GM23338 (cell line): ENCODE measurements at regions not wholly inside any gene's neighbourhood (a gene's known extent, or its start where the extent isn't known, plus 50 kb on each side); places are given as distances from the start of the nearest gene placed in this dataset.
"Not testable (repeated sequence)": the region's sequence is repeated elsewhere in the genome, so short reads cannot be mapped to it uniquely, and the experiment has no call there.

ENCODE experiments used
- ATAC-seq: fragments of 200-7000 bp; cut with Tn5 transposase; 3 replicates; pipeline ENCODE4 v1.9.1; 2020
- DNase-seq: peaks from one replicate; pipeline ENCODE4 v3.0.0-alpha.2; 2015; ENCODE audit warnings: low spot score
- H2AFZ ChIP-seq: fragments of 200-600 bp; sonication (generic); 2 replicates; pipeline ENCODE4 v1.8.0; 2016; ENCODE audit warnings: antibody characterized with exemption, mild to moderate bottlenecking, moderate library complexity
- H3F3A ChIP-seq: fragments of 200-600 bp; sonication (generic); replicated peaks from 2 replicates; pipeline ENCODE4 v1.8.0; 2017; ENCODE audit warnings: antibody characterized with exemption, mixed run types, low read depth
- H3K27ac ChIP-seq: fragments of 200-600 bp; sonication (generic); 2 replicates; pipeline ENCODE4 v1.6.1; 2016; ENCODE audit warnings: low read depth
- H3K27me3 ChIP-seq: fragments of 200-600 bp; sonication (generic); 2 replicates; pipeline ENCODE4 v1.8.0; 2016; ENCODE audit warnings: mild to moderate bottlenecking, mixed run types, moderate library complexity; ENCODE audit not compliant: insufficient read depth
- H3K36me3 ChIP-seq: fragments of 200-600 bp; sonication (generic); 2 replicates; pipeline ENCODE4 v1.8.0; 2016; ENCODE audit warnings: mild to moderate bottlenecking; ENCODE audit not compliant: insufficient read depth
- H3K4me1 ChIP-seq: fragments of 200-600 bp; sonication (generic); 2 replicates; pipeline ENCODE4 v1.8.0; 2016; ENCODE audit warnings: mild to moderate bottlenecking, moderate library complexity; ENCODE audit not compliant: insufficient read depth
- H3K4me2 ChIP-seq: fragments of 200-600 bp; sonication (generic); 2 replicates; pipeline ENCODE4 v1.7.1; 2017; ENCODE audit warnings: mixed run types
- H3K4me3 ChIP-seq: fragments of 200-600 bp; sonication (generic); 2 replicates; pipeline ENCODE4 v1.6.1; 2016; ENCODE audit warnings: mixed run types
- H3K79me2 ChIP-seq: fragments of 200-600 bp; sonication (generic); replicated peaks from 2 replicates; pipeline ENCODE4 v1.8.0; 2017; ENCODE audit warnings: mild to moderate bottlenecking; ENCODE audit not compliant: insufficient read depth
- H3K9me2 ChIP-seq: fragments of 200-600 bp; sonication (generic); 2 replicates; pipeline ENCODE4 v1.8.0; 2017; ENCODE audit not compliant: insufficient read depth
- H4K20me1 ChIP-seq: fragments of 200-600 bp; sonication (generic); replicated peaks from 2 replicates; pipeline ENCODE4 v1.8.0; 2017; ENCODE audit warnings: mild to moderate bottlenecking; ENCODE audit not compliant: insufficient read depth
- H3K27ac Mint-ChIP-seq: 2 replicates; pipeline ENCODE4 v1.8.0; 2020; ENCODE audit warnings: inconsistent platforms, mild to moderate bottlenecking, moderate library complexity, mixed read lengths
- H3K27me3 Mint-ChIP-seq: 3 replicates; pipeline ENCODE4 v1.8.0; 2022; ENCODE audit warnings: low read depth, mild to moderate bottlenecking, moderate library complexity, mixed read lengths, inconsistent platforms; ENCODE audit not compliant: insufficient read depth, poor library complexity
- H3K36me3 Mint-ChIP-seq: 3 replicates; pipeline ENCODE4 v1.8.0; 2021; ENCODE audit warnings: low read depth, mild to moderate bottlenecking, inconsistent platforms, moderate library complexity, mixed read lengths
- H3K4me1 Mint-ChIP-seq: 3 replicates; pipeline ENCODE4 v1.8.0; 2020; ENCODE audit warnings: mild to moderate bottlenecking, inconsistent platforms, mixed read lengths
- H3K4me3 Mint-ChIP-seq: 3 replicates; pipeline ENCODE4 v1.8.0; 2021; ENCODE audit warnings: moderate library complexity, mild to moderate bottlenecking, inconsistent platforms, mixed read lengths
- H3K9me3 Mint-ChIP-seq: 3 replicates; pipeline ENCODE4 v1.8.0; 2020; ENCODE audit warnings: moderate library complexity, mild to moderate bottlenecking, inconsistent platforms, mixed read lengths
- CREB1 ChIP-seq: fragments of 250-450 bp; sonication (Bioruptor Pico); IDR thresholded peaks from 2 replicates; pipeline ENCODE4 v1.5.0; 2020; ENCODE audit warnings: low read depth, mild to moderate bottlenecking, moderate library complexity
- EZH2 ChIP-seq: fragments of 200-600 bp; sonication (generic); IDR thresholded peaks from one replicate; pipeline ENCODE4 v1.8.0; 2017; ENCODE audit warnings: antibody characterized with exemption, mild to moderate bottlenecking, low read depth; ENCODE audit not compliant: unreplicated experiment
- NANOG ChIP-seq: IDR thresholded peaks from 2 replicates; pipeline ENCODE4 v1.6.1; 2016; ENCODE audit warnings: antibody characterized with exemption, borderline replicate concordance
- POLR2AphosphoS5 ChIP-seq: IDR thresholded peaks from 2 replicates; pipeline ENCODE4 v1.6.1; 2016; ENCODE audit warnings: antibody characterized with exemption, low read depth
- STAT1 ChIP-seq: IDR thresholded peaks from one replicate; pipeline ENCODE4 v1.6.1; 2016; ENCODE audit warnings: antibody characterized with exemption; ENCODE audit not compliant: unreplicated experiment
- ZNF114 ChIP-seq: fragments of 250-450 bp; sonication (Bioruptor Pico); IDR thresholded peaks from 2 replicates; pipeline ENCODE4 v1.5.0; 2020; ENCODE audit warnings: mild to moderate bottlenecking, moderate library complexity
- ZNF331 ChIP-seq: fragments of 250-450 bp; sonication (Bioruptor Pico); IDR thresholded peaks from 2 replicates; pipeline ENCODE4 v1.5.0; 2020; ENCODE audit warnings: low read depth, mild to moderate bottlenecking, moderate library complexity
- TF ChIP-seq, protein P1 (sequence below): IDR thresholded peaks from one replicate; pipeline ENCODE4 v1.6.1; 2018; ENCODE audit warnings: antibody characterized with exemption; ENCODE audit not compliant: unreplicated experiment
- TF ChIP-seq, protein P2 (sequence below): IDR thresholded peaks from 2 replicates; pipeline ENCODE4 v1.6.1; 2016; ENCODE audit warnings: antibody characterized with exemption
- TF ChIP-seq, protein P3 (sequence below), 2 experiments: fragments of 200-600 bp in 1 of 2; sonication (generic) in 1 of 2; conservative IDR thresholded peaks; 2 replicates each; pipeline versions ENCODE4 v1.5.1 to v1.6.1; 2016 to 2017; ENCODE audit warnings: antibody characterized with exemption in 2 of 2, low read depth in 2 of 2, mild to moderate bottlenecking in 2 of 2, moderate library complexity in 1 of 2

DNA sequence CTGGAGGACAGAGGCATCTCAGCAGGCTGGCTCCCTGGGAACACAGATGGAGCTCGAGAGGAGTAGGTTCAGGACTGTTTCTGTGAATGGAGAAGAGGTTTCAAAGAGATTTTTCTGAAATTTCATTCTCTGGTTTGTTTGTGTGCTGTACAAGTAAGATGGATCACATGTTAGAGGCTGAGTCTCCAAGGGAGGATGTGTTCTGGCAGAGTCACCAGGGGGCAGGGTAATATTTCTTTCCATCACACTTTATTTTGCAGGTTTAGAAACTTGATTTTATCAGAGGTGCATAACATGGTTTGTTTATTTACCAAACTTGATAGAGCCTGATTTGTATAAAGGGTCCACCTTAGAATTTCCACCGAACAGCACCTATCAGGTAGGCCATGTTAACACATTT lies 69.2 kb upstream of the ARL15 start:
- TF ChIP-seq, protein P1, sequence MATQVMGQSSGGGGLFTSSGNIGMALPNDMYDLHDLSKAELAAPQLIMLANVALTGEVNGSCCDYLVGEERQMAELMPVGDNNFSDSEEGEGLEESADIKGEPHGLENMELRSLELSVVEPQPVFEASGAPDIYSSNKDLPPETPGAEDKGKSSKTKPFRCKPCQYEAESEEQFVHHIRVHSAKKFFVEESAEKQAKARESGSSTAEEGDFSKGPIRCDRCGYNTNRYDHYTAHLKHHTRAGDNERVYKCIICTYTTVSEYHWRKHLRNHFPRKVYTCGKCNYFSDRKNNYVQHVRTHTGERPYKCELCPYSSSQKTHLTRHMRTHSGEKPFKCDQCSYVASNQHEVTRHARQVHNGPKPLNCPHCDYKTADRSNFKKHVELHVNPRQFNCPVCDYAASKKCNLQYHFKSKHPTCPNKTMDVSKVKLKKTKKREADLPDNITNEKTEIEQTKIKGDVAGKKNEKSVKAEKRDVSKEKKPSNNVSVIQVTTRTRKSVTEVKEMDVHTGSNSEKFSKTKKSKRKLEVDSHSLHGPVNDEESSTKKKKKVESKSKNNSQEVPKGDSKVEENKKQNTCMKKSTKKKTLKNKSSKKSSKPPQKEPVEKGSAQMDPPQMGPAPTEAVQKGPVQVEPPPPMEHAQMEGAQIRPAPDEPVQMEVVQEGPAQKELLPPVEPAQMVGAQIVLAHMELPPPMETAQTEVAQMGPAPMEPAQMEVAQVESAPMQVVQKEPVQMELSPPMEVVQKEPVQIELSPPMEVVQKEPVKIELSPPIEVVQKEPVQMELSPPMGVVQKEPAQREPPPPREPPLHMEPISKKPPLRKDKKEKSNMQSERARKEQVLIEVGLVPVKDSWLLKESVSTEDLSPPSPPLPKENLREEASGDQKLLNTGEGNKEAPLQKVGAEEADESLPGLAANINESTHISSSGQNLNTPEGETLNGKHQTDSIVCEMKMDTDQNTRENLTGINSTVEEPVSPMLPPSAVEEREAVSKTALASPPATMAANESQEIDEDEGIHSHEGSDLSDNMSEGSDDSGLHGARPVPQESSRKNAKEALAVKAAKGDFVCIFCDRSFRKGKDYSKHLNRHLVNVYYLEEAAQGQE = no peak
- no peak for TF ChIP-seq STAT1
- TF ChIP-seq, protein P2, sequence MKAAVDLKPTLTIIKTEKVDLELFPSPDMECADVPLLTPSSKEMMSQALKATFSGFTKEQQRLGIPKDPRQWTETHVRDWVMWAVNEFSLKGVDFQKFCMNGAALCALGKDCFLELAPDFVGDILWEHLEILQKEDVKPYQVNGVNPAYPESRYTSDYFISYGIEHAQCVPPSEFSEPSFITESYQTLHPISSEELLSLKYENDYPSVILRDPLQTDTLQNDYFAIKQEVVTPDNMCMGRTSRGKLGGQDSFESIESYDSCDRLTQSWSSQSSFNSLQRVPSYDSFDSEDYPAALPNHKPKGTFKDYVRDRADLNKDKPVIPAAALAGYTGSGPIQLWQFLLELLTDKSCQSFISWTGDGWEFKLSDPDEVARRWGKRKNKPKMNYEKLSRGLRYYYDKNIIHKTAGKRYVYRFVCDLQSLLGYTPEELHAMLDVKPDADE = no peak
- no peak for TF ChIP-seq CREB1 (CRISPR knock-in tag)
- TF ChIP-seq ZNF331 (CRISPR knock-in tag) = no peak
- no peak for TF ChIP-seq ZNF114 (CRISPR knock-in tag)
- TF ChIP-seq POLR2AphosphoS5 = no peak
- no peak for TF ChIP-seq NANOG
- TF ChIP-seq EZH2 = no peak
- H3K4me1 Mint-ChIP-seq = no peaks in the 10 kb centered on the region
- H3F3A ChIP-seq = no peaks in the 10 kb centered on the region
- H3K4me1 ChIP-seq = no peaks in the 10 kb centered on the region
- no peaks in the 10 kb centered on the region for H3K27me3 ChIP-seq
- H3K27me3 Mint-ChIP-seq = peaks cover 1% of the 10 kb centered on the region
- no peaks in the 10 kb centered on the region for H3K79me2 ChIP-seq
- peaks cover 19% of the 10 kb centered on the region for H3K36me3 Mint-ChIP-seq
- DNase-seq (no peak), ATAC-seq (no peak)
- H3K27ac Mint-ChIP-seq = no peak overlapping the region
- H4K20me1 ChIP-seq = no peaks in the 10 kb centered on the region
- H3K4me3 ChIP-seq = no peak overlapping the region
- no peak overlapping the region for H3K4me3 Mint-ChIP-seq
- no peak overlapping the region for H2AFZ ChIP-seq
- H3K4me2 ChIP-seq = no peak overlapping the region
- no peaks in the 10 kb centered on the region for H3K9me2 ChIP-seq
- H3K36me3 ChIP-seq = 0 out of 2 replicates have a peak, but pooled peaks cover 9% of the 10 kb centered on the region
- peaks cover 42% of the 10 kb centered on the region for H3K9me3 Mint-ChIP-seq
- no peak overlapping the region for H3K27ac ChIP-seq

DNA sequence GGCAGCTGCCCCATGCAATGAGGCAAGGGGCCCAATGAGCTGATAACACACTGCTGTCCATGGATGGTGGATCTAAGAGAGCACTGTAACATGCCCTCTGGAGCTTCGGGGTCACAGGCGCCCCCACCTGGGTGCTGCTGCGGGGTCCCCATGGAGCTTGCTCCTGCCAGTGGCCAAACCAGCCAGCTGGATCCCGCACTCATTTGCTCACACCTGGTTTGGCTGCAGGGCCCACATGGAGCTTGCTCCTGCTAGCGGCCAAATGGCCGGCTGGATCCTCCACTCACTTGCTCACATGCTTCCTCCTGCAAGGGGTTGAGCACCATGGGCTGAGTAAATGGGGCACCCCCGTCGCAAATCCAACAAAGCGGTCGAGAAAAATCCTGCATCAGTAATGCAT lies 68.3 kb upstream of the ARL15 start:
- H3K27me3 Mint-ChIP-seq = peaks cover 1% of the 10 kb centered on the region
- H3K9me3 Mint-ChIP-seq = peaks cover 47% of the 10 kb centered on the region
- DNase-seq = no peak
- no peaks in the 10 kb centered on the region for H3K9me2 ChIP-seq
- H3K4me3 Mint-ChIP-seq = no peak overlapping the region
- TF ChIP-seq, protein P3, sequence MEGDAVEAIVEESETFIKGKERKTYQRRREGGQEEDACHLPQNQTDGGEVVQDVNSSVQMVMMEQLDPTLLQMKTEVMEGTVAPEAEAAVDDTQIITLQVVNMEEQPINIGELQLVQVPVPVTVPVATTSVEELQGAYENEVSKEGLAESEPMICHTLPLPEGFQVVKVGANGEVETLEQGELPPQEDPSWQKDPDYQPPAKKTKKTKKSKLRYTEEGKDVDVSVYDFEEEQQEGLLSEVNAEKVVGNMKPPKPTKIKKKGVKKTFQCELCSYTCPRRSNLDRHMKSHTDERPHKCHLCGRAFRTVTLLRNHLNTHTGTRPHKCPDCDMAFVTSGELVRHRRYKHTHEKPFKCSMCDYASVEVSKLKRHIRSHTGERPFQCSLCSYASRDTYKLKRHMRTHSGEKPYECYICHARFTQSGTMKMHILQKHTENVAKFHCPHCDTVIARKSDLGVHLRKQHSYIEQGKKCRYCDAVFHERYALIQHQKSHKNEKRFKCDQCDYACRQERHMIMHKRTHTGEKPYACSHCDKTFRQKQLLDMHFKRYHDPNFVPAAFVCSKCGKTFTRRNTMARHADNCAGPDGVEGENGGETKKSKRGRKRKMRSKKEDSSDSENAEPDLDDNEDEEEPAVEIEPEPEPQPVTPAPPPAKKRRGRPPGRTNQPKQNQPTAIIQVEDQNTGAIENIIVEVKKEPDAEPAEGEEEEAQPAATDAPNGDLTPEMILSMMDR (conservative IDR thresholded peaks at IDR 0.05; ENCODE audit: low read depth in 2 of 2) = 0 out of 4 replicates have a peak, but pooled peaks of 1 of the 2 experiments have one; percentile 2
- no peak for TF ChIP-seq ZNF114 (CRISPR knock-in tag)
- 0 out of 2 replicates have a peak, but pooled peaks cover 9% of the 10 kb centered on the region for H3K36me3 ChIP-seq
- no peak overlapping the region for H3K27ac Mint-ChIP-seq
- H3K27me3 ChIP-seq = no peaks in the 10 kb centered on the region
- no peaks in the 10 kb centered on the region for H3K79me2 ChIP-seq
- no peak for ATAC-seq
- no peaks in the 10 kb centered on the region for H3F3A ChIP-seq
- no peaks in the 10 kb centered on the region for H4K20me1 ChIP-seq
- no peak overlapping the region for H3K4me3 ChIP-seq
- no peak overlapping the region for H3K4me2 ChIP-seq
- no peaks in the 10 kb centered on the region for H3K4me1 ChIP-seq
- no peak overlapping the region for H2AFZ ChIP-seq
- H3K4me1 Mint-ChIP-seq = no peaks in the 10 kb centered on the region
- no peak overlapping the region for H3K27ac ChIP-seq
- peaks cover 19% of the 10 kb centered on the region for H3K36me3 Mint-ChIP-seq

DNA sequence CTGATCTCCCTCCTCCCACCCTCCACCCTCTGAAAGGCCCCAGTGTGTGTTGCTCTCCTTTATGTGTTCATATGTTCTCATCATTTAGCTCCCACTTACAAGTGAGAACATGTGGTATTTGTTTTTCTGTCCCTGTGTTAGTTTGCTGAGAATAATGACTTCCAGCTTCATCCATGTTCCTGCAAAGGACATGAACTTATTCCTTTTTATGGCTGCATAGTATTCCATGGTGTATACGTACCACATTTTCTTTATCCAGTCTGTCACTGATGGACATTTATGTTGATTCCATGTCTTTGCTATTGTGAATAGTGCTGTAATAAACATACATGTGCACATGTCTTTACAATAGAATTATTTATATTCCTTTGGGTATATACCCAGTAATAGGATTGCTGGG lies 67.0 kb upstream of the ARL15 start:
- peaks cover 19% of the 10 kb centered on the region for H3K36me3 Mint-ChIP-seq
- not testable (repeated sequence) for H3K9me2 ChIP-seq, H4K20me1 ChIP-seq, H2AFZ ChIP-seq, ATAC-seq, H3K27ac Mint-ChIP-seq, H3K4me2 ChIP-seq, H3K27ac ChIP-seq, H3K79me2 ChIP-seq, DNase-seq, H3K4me1 Mint-ChIP-seq, H3K36me3 ChIP-seq, H3K4me3 ChIP-seq, H3K27me3 ChIP-seq, H3K4me3 Mint-ChIP-seq, H3K4me1 ChIP-seq, H3F3A ChIP-seq, H3K27me3 Mint-ChIP-seq
- H3K9me3 Mint-ChIP-seq = peaks cover 51% of the 10 kb centered on the region
